ENCODE measurements at regions not wholly inside any gene's neighbourhood (a gene's known extent, or its start where the extent isn't known, plus 50 kb on each side); places are given as distances from the start of the nearest gene placed in this dataset.

GRCh38 chr10:128438417-128439063, 312.3 kb upstream of the MKI67 start:
- TF ChIP-seq, protein P1, sequence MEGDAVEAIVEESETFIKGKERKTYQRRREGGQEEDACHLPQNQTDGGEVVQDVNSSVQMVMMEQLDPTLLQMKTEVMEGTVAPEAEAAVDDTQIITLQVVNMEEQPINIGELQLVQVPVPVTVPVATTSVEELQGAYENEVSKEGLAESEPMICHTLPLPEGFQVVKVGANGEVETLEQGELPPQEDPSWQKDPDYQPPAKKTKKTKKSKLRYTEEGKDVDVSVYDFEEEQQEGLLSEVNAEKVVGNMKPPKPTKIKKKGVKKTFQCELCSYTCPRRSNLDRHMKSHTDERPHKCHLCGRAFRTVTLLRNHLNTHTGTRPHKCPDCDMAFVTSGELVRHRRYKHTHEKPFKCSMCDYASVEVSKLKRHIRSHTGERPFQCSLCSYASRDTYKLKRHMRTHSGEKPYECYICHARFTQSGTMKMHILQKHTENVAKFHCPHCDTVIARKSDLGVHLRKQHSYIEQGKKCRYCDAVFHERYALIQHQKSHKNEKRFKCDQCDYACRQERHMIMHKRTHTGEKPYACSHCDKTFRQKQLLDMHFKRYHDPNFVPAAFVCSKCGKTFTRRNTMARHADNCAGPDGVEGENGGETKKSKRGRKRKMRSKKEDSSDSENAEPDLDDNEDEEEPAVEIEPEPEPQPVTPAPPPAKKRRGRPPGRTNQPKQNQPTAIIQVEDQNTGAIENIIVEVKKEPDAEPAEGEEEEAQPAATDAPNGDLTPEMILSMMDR (IDR thresholded peaks at IDR 0.05; ENCODE audit: extremely low read depth, insufficient read depth, missing control alignments) = no peak
- DNase-seq (ENCODE audit: low spot score) = no peak
- in situ Hi-C loops (cut with MboI; ENCODE audit: low pct_unique_long_range_greater_than_20kb, low sequenced_read_pairs, unreplicated experiment) = no loop called here

DNA sequence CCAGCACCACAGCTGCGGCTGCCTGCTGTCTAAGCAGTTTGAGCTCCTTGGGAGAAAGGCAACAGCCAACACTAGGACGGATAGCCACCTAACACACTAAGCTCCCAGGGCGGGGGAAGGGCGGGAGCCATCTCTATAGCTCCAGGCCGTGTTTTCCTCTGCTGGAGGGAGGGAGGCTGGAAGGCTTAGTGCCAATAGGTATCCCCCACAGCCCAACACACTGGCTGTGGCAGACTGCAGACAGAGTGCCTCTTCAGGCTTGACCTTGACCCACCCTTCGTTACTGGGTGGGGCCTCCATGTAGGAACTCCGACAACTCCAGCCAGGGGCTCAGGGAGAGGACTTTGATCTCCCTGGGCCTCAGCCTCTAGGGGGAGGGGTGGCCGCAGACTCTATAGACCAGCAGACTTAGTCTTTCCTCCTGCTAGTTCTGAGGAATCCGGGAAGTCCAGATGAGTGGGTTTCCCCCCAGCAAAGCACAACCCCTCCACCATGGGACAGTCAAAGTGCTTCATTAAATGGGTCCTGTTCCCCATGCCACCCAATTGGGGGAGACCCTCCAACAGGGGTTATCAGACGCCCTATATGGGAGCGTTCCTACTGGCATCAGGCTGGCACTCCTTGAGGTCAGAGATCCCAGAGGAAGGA, 314.4 kb upstream of the MKI67 start:
- TF ChIP-seq, protein P1 (IDR thresholded peaks at IDR 0.05; ENCODE audit: extremely low read depth, insufficient read depth, missing control alignments) = no peak
- no peak for DNase-seq (ENCODE audit: low spot score)
- in situ Hi-C loops (cut with MboI; ENCODE audit: low pct_unique_long_range_greater_than_20kb, low sequenced_read_pairs, unreplicated experiment) = no loop called here

GRCh38 chr10:128443925-128444518, 317.8 kb upstream of the MKI67 start:
- no peak for DNase-seq (ENCODE audit: low spot score)
- TF ChIP-seq, protein P1 (IDR thresholded peaks at IDR 0.05; ENCODE audit: extremely low read depth, insufficient read depth, missing control alignments) = no peak
- in situ Hi-C loops (cut with MboI; ENCODE audit: low pct_unique_long_range_greater_than_20kb, low sequenced_read_pairs, unreplicated experiment) = no loop called here

DNA sequence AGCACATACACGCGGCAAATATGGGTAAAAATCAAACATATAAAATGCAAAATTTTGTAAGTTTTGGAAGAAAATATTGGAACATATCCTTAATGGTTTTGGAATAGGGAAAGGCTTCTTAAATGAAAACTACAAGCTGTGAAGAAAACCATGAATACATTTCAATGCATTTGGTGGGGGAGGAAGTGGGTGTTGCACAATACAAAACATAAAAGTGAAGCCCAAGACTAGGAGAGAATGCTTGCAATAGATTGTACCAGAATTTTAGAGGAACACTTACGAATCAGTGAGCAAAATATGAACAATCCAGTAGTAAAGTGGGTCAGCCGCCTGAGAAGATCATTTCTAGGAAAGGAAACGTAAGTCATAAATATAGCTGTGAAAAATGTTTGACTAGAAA, 322.6 kb upstream of the MKI67 start:
- TF ChIP-seq, protein P1 (IDR thresholded peaks at IDR 0.05; ENCODE audit: extremely low read depth, insufficient read depth, missing control alignments) = no peak
- in situ Hi-C loops (cut with MboI; ENCODE audit: low pct_unique_long_range_greater_than_20kb, low sequenced_read_pairs, unreplicated experiment) = no loop called here
- DNase-seq (ENCODE audit: low spot score) = no peak

DNA sequence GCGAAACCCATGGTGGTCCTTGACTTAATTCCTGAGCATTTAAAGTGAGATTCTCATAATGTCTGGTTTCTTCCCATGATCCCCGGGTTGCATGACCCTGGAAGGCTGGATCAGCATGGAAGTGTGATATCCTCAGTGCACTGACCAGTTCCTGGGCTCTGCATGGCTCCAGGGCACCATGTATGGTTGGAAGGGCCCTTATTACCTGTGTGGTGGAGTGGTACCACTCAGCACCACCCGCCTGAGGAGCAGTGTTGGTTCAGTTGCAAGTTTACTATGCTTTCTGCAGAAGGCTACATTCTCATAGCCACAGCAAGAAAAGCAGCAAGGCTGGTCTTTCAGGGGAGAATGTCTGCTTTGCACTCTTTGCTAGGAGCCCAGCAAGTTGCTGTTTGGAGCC, 325.7 kb upstream of the MKI67 start:
- no peak for DNase-seq (ENCODE audit: low spot score)
- TF ChIP-seq, protein P1 (IDR thresholded peaks at IDR 0.05; ENCODE audit: extremely low read depth, insufficient read depth, missing control alignments) = no peak
- in situ Hi-C loops (cut with MboI; ENCODE audit: low pct_unique_long_range_greater_than_20kb, low sequenced_read_pairs, unreplicated experiment) = no loop called here

DNA sequence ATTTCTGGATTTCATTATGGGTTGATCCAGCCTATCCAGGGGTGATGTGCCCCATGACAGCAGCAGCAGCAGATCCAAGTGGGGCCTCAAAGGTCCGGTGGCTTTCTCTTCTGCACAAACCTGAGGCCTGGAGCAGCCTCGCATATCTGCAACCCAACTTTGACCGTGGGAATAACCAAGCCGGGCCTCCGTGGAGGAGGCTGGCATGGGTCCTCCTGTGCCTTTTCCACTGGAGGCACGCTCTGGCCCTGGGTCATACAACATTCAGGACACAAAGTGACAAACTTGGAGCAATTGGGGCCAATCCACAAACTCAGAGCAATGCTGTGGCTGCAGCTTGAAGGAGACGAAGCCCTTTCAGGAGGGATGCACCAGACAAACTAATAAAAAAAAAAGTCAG, 330.0 kb upstream of the MKI67 start:
- TF ChIP-seq, protein P1 (IDR thresholded peaks at IDR 0.05; ENCODE audit: extremely low read depth, insufficient read depth, missing control alignments) = no peak
- in situ Hi-C loops (cut with MboI; ENCODE audit: low pct_unique_long_range_greater_than_20kb, low sequenced_read_pairs, unreplicated experiment) = no loop called here
- DNase-seq (ENCODE audit: low spot score) = no peak
